Vagina (tissue), 2 donors: ENCODE measurements at regions not wholly inside any gene's neighbourhood (a gene's known extent, or its start where the extent isn't known, plus 50 kb on each side); places are given as distances from the start of the nearest gene placed in this dataset.

Source experiments
- DNase-seq, 2 donors: peaks; one replicate each; pipeline ENCODE4 v3.0.0-alpha.2; 2017; ENCODE audit errors: extremely low spot score in 2 of 2
- H3K27ac ChIP-seq: fragments of 200-600 bp; sonication (generic); one replicate; pipeline ENCODE4 v1.5.1; 2019
- H3K27me3 ChIP-seq: fragments of 200-600 bp; sonication (generic); one replicate; pipeline ENCODE4 v1.5.1; 2019
- H3K36me3 ChIP-seq, 2 donors: fragments of 200-600 bp; sonication (generic); one replicate each; pipeline ENCODE4 v1.5.1; 2017 to 2019
- H3K4me1 ChIP-seq: fragments of 200-600 bp; sonication (generic); one replicate; pipeline ENCODE4 v1.5.1; 2019
- H3K4me3 ChIP-seq, 2 donors: fragments of 200-600 bp; sonication (generic); 1 replicate in 1 of 2; 2 replicates in 1 of 2; pipeline ENCODE4 v1.5.1; 2016 to 2019
- H3K9me3 ChIP-seq: fragments of 200-600 bp; sonication (generic); one replicate; pipeline ENCODE4 v1.5.1; 2019
- CTCF ChIP-seq, 3 experiments: fragments of 450-650 bp in 2 of 3; fragments of 200-600 bp in 1 of 3; sonication (generic) in 1 of 3; IDR thresholded peaks; one replicate each; pipeline ENCODE4 v1.5.1; 2017 to 2019; ENCODE audit warnings: antibody characterized with exemption in 3 of 3, mild to moderate bottlenecking in 2 of 3, moderate library complexity in 2 of 3
- POLR2A ChIP-seq, 2 donors: fragments of 450-650 bp; IDR thresholded peaks; one replicate each; pipeline ENCODE4 v1.6.1; 2017; ENCODE audit warnings: antibody characterized with exemption in 2 of 2, mild to moderate bottlenecking in 2 of 2, moderate library complexity in 2 of 2
- POLR2AphosphoS5 ChIP-seq, 2 donors: sonication (generic); formaldehyde crosslinking; IDR thresholded peaks; one replicate each; pipeline ENCODE4 v1.9.0; 2017; ENCODE audit warnings: antibody characterized with exemption in 2 of 2, mild to moderate bottlenecking in 2 of 2, low read depth in 1 of 2; ENCODE audit not compliant: insufficient read depth in 1 of 2
- intact Hi-C: fragments of 100-400 bp; cut with DNase I; formaldehyde crosslinking; loops from one replicate; pipeline ENCODE4 v1.15.1; 2023

GRCh38 chr1:29946057-29946456, 709.7 kb downstream of the PTPRU start:
- intact Hi-C loops: no loop called here
- Histone ChIP-seq H3K27ac (no peak overlapping the region), H3K36me3 (no peaks in the 10 kb centered on the region), H3K4me1 (no peaks in the 10 kb centered on the region), H3K27me3 (no peaks in the 10 kb centered on the region), H3K9me3 (no peaks in the 10 kb centered on the region), H3K4me3 (no peak overlapping the region)
- no peak for DNase-seq
- no peak for TF ChIP-seq POLR2A (IDR thresholded peaks at IDR 0.05)
- TF ChIP-seq CTCF (IDR thresholded peaks at IDR 0.05): no peak
- no peak for TF ChIP-seq POLR2AphosphoS5 (IDR thresholded peaks at IDR 0.05; ENCODE audit: insufficient read depth in 1 of 2, low read depth in 1 of 2)

- Histone ChIP-seq H3K27ac (no peak overlapping the region), H3K4me3 (no peak overlapping the region), H3K36me3 (no peaks in the 10 kb centered on the region), H3K9me3 (no peaks in the 10 kb centered on the region), H3K27me3 (no peaks in the 10 kb centered on the region), H3K4me1 (no peaks in the 10 kb centered on the region)
- no peak for DNase-seq
- intact Hi-C loops: no loop called here
- TF ChIP-seq CTCF (IDR thresholded peaks at IDR 0.05) (no peak), POLR2AphosphoS5 (IDR thresholded peaks at IDR 0.05; ENCODE audit: insufficient read depth in 1 of 2, low read depth in 1 of 2) (no peak), POLR2A (IDR thresholded peaks at IDR 0.05) (no peak)
Observed at GRCh38 chr1:29945426-29945825, 709.1 kb downstream of the PTPRU start.

GRCh38 chr1:29944253-29944905, 708.1 kb downstream of the PTPRU start:
- Histone ChIP-seq H3K4me1 (no peaks in the 10 kb centered on the region), H3K27me3 (no peaks in the 10 kb centered on the region), H3K36me3 (no peaks in the 10 kb centered on the region), H3K4me3 (no peak overlapping the region), H3K27ac (no peak overlapping the region), H3K9me3 (no peaks in the 10 kb centered on the region)
- DNase-seq: no peak
- intact Hi-C loops: no loop called here
- no peak for TF ChIP-seq CTCF (IDR thresholded peaks at IDR 0.05)
- TF ChIP-seq POLR2AphosphoS5 (IDR thresholded peaks at IDR 0.05; ENCODE audit: insufficient read depth in 1 of 2, low read depth in 1 of 2): no peak
- no peak for TF ChIP-seq POLR2A (IDR thresholded peaks at IDR 0.05)

- DNase-seq: no peak
- TF ChIP-seq POLR2A (IDR thresholded peaks at IDR 0.05): no peak
- no peak for TF ChIP-seq POLR2AphosphoS5 (IDR thresholded peaks at IDR 0.05; ENCODE audit: insufficient read depth in 1 of 2, low read depth in 1 of 2)
- no peak for TF ChIP-seq CTCF (IDR thresholded peaks at IDR 0.05)
- intact Hi-C loops: no loop called here
- Histone ChIP-seq H3K27ac (no peak overlapping the region), H3K4me3 (no peak overlapping the region), H3K9me3 (no peaks in the 10 kb centered on the region), H3K36me3 (no peaks in the 10 kb centered on the region), H3K4me1 (no peaks in the 10 kb centered on the region), H3K27me3 (no peaks in the 10 kb centered on the region)
Observed at GRCh38 chr1:29943034-29943433, 706.7 kb downstream of the PTPRU start.

- no peak for DNase-seq
- TF ChIP-seq CTCF (IDR thresholded peaks at IDR 0.05) (no peak), POLR2AphosphoS5 (IDR thresholded peaks at IDR 0.05; ENCODE audit: insufficient read depth in 1 of 2, low read depth in 1 of 2) (no peak), POLR2A (IDR thresholded peaks at IDR 0.05) (no peak)
- Histone ChIP-seq H3K27ac (no peak overlapping the region), H3K4me3 (no peak overlapping the region), H3K36me3 (no peaks in the 10 kb centered on the region), H3K27me3 (no peaks in the 10 kb centered on the region), H3K4me1 (no peaks in the 10 kb centered on the region), H3K9me3 (no peaks in the 10 kb centered on the region)
- intact Hi-C loops: no loop called here
Observed at GRCh38 chr1:29939079-29939478, 702.8 kb downstream of the PTPRU start.
